OCI-LY1 (cell line): ENCODE measurements at regions not wholly inside any gene's neighbourhood (a gene's known extent, or its start where the extent isn't known, plus 50 kb on each side); places are given as distances from the start of the nearest gene placed in this dataset.

Experiments used
- CTCF ChIP-seq: fragments of 200-600 bp; sonication (generic), shearing (Covaris generic); IDR thresholded peaks from 2 replicates; pipeline ENCODE4 v1.5.1; 2017; ENCODE audit warnings: mild to moderate bottlenecking, antibody characterized with exemption, low read length, moderate library complexity, mixed read lengths
- EZH2 ChIP-seq: fragments of 200-600 bp; sonication (generic), shearing (Covaris generic); IDR thresholded peaks from 2 replicates; pipeline ENCODE4 v1.8.0; 2017; ENCODE audit warnings: borderline replicate concordance, mixed run types, mild to moderate bottlenecking, antibody characterized with exemption, low read length, moderate library complexity, mixed read lengths

- no peak for TF ChIP-seq CTCF
- TF ChIP-seq EZH2, result no peak
Measured at GRCh38 chr10:90269699-90270098, 568.3 kb downstream of the KIF20B start.
